Right lobe of liver (tissue), 6 donors: ENCODE measurements at regions not wholly inside any gene's neighbourhood (a gene's known extent, or its start where the extent isn't known, plus 50 kb on each side); places are given as distances from the start of the nearest gene placed in this dataset.

ENCODE experiments used
- ATAC-seq, 4 donors: fragments of 200-7000 bp; cut with Tn5 transposase; one replicate each; pipeline ENCODE4 v1.9.1; 2020; ENCODE audit warnings: mild to moderate bottlenecking in 4 of 4, moderate library complexity in 4 of 4
- DNase-seq, 3 donors: peaks; one replicate each; pipeline ENCODE4 v3.0.0-alpha.2; 2020
- H3K27ac ChIP-seq, 3 donors: fragments of 200-600 bp; one replicate each; pipeline ENCODE4 v1.8.0; 2022
- H3K27me3 ChIP-seq, 2 donors: fragments of 200-600 bp; one replicate each; pipeline ENCODE4 v1.8.0; 2022
- H3K36me3 ChIP-seq, 4 donors: fragments of 200-600 bp; sonication (generic) in 1 of 4; one replicate each; pipeline versions ENCODE4 v1.5.1 to v1.8.0; 2017 to 2022; ENCODE audit warnings: control low read depth in 1 of 4
- H3K4me1 ChIP-seq, 4 donors: fragments of 200-600 bp; sonication (generic) in 1 of 4; one replicate each; pipeline versions ENCODE4 v1.5.1 to v1.8.0; 2017 to 2022; ENCODE audit warnings: control low read depth in 1 of 4
- H3K4me3 ChIP-seq, 3 donors: fragments of 200-600 bp; one replicate each; pipeline ENCODE4 v1.8.0; 2022
- H3K9me3 ChIP-seq, 4 donors: fragments of 200-600 bp; sonication (generic) in 1 of 4; one replicate each; pipeline versions ENCODE4 v1.5.1 to v1.8.0; 2017 to 2022; ENCODE audit warnings: control low read depth in 1 of 4
- POLR2A ChIP-seq: fragments of 450-650 bp; IDR thresholded peaks from one replicate; pipeline ENCODE4 v1.6.1; 2017; ENCODE audit warnings: antibody characterized with exemption, mild to moderate bottlenecking
- WGBS: methylation state at CpG from one replicate; pipeline ENCODE4 v1.1.6; 2018; ENCODE audit warnings: low coverage, low lambda C conversion rate; ENCODE audit not compliant: insufficient coverage; ENCODE audit errors: missing lambda C conversion rate; 5-methylcytosine and 5-hydroxymethylcytosine counted together
- intact Hi-C, 2 donors: fragments of 100-400 bp; cut with DNase I; formaldehyde crosslinking; loops; one replicate each; pipeline versions ENCODE4 v1.11.2 to v1.14.1; 2022
- TF ChIP-seq, protein P1 (sequence below), 4 donors: fragments of 200-600 bp in 3 of 4; fragments of 450-650 bp in 1 of 4; IDR thresholded peaks; one replicate each; pipeline versions ENCODE4 v1.5.1 to v1.8.0; 2016 to 2022; ENCODE audit warnings: antibody characterized with exemption in 4 of 4, mild to moderate bottlenecking in 2 of 4
- donor health status: DM: no; HTN: yes; CAD: no.
- donor health status: DM: no; HTN: no; CAD: no.
- donor health status: DM: no; HTN: no; CAD: no.
- donor health status: DM: no; HTN: yes; CAD: no.
- donor health status: DM: no; HTN: yes; CAD: no.

GRCh38 chr2:18372641-18373040 lies 187.8 kb downstream of the RDH14 start:
- Histone ChIP-seq H3K27me3 (no peaks in the 10 kb centered on the region), H3K9me3 (no peaks in the 10 kb centered on the region), H3K27ac (no peak overlapping the region), H3K36me3 (no peaks in the 10 kb centered on the region), H3K4me1 (no peaks in the 10 kb centered on the region), H3K4me3 (no peak overlapping the region)
- DNase-seq (no peak), ATAC-seq (no peak)
- TF ChIP-seq, protein P1, sequence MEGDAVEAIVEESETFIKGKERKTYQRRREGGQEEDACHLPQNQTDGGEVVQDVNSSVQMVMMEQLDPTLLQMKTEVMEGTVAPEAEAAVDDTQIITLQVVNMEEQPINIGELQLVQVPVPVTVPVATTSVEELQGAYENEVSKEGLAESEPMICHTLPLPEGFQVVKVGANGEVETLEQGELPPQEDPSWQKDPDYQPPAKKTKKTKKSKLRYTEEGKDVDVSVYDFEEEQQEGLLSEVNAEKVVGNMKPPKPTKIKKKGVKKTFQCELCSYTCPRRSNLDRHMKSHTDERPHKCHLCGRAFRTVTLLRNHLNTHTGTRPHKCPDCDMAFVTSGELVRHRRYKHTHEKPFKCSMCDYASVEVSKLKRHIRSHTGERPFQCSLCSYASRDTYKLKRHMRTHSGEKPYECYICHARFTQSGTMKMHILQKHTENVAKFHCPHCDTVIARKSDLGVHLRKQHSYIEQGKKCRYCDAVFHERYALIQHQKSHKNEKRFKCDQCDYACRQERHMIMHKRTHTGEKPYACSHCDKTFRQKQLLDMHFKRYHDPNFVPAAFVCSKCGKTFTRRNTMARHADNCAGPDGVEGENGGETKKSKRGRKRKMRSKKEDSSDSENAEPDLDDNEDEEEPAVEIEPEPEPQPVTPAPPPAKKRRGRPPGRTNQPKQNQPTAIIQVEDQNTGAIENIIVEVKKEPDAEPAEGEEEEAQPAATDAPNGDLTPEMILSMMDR (IDR thresholded peaks at IDR 0.05) = no peak
- TF ChIP-seq POLR2A = no peak
- intact Hi-C loops = loop anchor here in 1 of 2 donors (10.0 kb wide), 1 partner anchor 528 kb away; no protein-coding TSS in a partner anchor

GRCh38 chr2:18369760-18370159 lies 190.7 kb downstream of the RDH14 start:
- H3K4me3 ChIP-seq = no peak overlapping the region
- H3K27ac ChIP-seq = no peak overlapping the region
- H3K9me3 ChIP-seq = no peaks in the 10 kb centered on the region
- H3K4me1 ChIP-seq = no peaks in the 10 kb centered on the region
- no peaks in the 10 kb centered on the region for H3K36me3 ChIP-seq
- TF ChIP-seq, protein P1 (IDR thresholded peaks at IDR 0.05) = no peak
- no peak for TF ChIP-seq POLR2A
- H3K27me3 ChIP-seq = no peaks in the 10 kb centered on the region
- DNase-seq (no peak), ATAC-seq (no peak)
- intact Hi-C loops = loop anchor here in 1 of 2 donors (10.0 kb wide), 1 partner anchor 525 kb away; no protein-coding TSS in a partner anchor
- WGBS = 63% methylated on average over 2 of the region's 2 CpGs

DNA sequence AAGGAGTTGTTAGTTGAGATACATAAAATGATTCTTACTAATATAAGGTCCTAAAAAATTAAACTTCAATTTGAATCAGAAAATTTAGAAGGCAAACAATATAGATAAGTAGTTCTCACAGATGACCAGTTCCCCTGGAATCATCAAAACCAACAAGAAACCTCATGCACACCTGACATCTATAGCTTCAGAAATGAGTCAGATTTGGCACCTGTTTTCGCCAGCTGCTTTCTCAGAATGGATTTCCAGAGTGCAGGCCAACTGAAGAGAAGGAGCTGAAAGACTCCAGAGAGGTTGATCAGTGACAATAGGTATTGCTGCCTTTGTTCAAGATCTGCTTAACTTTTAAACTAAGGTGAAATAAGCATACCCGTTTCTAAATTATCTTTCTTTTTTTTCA lies 192.4 kb downstream of the RDH14 start:
- Histone ChIP-seq H3K4me3 (no peak overlapping the region), H3K27ac (no peak overlapping the region), H3K9me3 (no peaks in the 10 kb centered on the region), H3K4me1 (no peaks in the 10 kb centered on the region), H3K27me3 (no peaks in the 10 kb centered on the region), H3K36me3 (no peaks in the 10 kb centered on the region)
- DNase-seq (no peak), ATAC-seq (no peak)
- WGBS = 52% methylated on average over 2 of the region's 2 CpGs
- TF ChIP-seq, protein P1 (IDR thresholded peaks at IDR 0.05) = no peak
- no peak for TF ChIP-seq POLR2A
- intact Hi-C loops = no loop called here

DNA sequence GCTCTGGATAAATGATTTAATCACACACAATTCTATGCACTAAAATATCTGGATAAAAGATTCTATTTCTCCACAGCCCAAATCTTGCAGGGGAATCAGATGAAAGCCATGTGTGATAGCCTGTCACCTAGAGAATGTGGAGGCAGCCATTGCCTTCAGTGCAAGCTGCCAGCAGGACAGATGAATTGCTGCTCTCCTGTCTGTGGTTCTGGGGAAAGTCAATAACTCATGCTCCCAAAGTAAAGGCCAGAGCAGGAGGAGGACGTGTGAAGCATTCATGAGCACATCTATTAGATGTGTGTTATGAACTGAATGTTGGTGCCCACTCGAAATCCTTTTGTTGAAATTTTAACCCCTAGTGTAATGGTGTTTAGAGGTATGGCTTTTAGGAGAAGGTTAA lies 195.1 kb downstream of the RDH14 start:
- no peaks in the 10 kb centered on the region for H3K27me3 ChIP-seq
- intact Hi-C loops = no loop called here
- no peak overlapping the region for H3K4me3 ChIP-seq
- DNase-seq (no peak), ATAC-seq (no peak)
- H3K27ac ChIP-seq = no peak overlapping the region
- H3K9me3 ChIP-seq = no peaks in the 10 kb centered on the region
- no peaks in the 10 kb centered on the region for H3K36me3 ChIP-seq
- no peaks in the 10 kb centered on the region for H3K4me1 ChIP-seq
- 54% methylated on average over 2 of the region's 2 CpGs for WGBS
- TF ChIP-seq, protein P1 (IDR thresholded peaks at IDR 0.05) = no peak
- no peak for TF ChIP-seq POLR2A

DNA sequence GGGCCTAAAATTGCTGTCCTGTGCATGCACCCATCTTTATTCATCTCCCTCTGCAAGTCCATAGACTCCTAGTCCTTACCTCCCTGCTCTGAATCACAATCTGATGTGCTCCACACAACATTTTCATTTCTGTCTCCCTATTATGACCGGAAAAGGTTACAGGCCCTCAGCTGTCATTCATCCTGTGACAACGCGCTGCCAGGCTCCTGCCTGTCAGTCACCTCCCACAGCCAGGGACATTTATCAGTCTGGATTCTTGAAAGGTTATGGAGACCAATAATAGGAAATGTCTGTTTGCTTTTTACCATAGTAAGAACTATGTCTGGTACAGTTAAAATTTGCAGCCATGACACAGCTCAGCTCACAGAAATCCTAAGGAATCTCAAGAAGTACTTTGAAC lies 197.1 kb downstream of the RDH14 start:
- H3K9me3 ChIP-seq = no peaks in the 10 kb centered on the region
- H3K4me1 ChIP-seq = no peaks in the 10 kb centered on the region
- no peak for DNase-seq
- TF ChIP-seq, protein P1 (IDR thresholded peaks at IDR 0.05) = no peak
- no peak for TF ChIP-seq POLR2A
- intact Hi-C loops = no loop called here
- WGBS = 72% methylated on average over 3 of the region's 3 CpGs
- H3K27ac ChIP-seq = no peak overlapping the region
- no peaks in the 10 kb centered on the region for H3K36me3 ChIP-seq
- H3K4me3 ChIP-seq = no peak overlapping the region
- no peak for ATAC-seq
- no peaks in the 10 kb centered on the region for H3K27me3 ChIP-seq
